IPS DF 4.7 (cell line): ENCODE measurements at regions not wholly inside any gene's neighbourhood (a gene's known extent, or its start where the extent isn't known, plus 50 kb on each side); places are given as distances from the start of the nearest gene placed in this dataset.
"Not testable (repeated sequence)": the region's sequence is repeated elsewhere in the genome, so short reads cannot be mapped to it uniquely, and the experiment has no call there.

Experiments used
- DNase-seq: peaks from one replicate; pipeline ENCODE4 v3.0.0-alpha.2; 2013; ENCODE audit warnings: low spot score; ENCODE audit errors: extremely low read depth

- no peak for DNase-seq
Measured at GRCh38 chr13:44783994-44784707, 205.1 kb downstream of the NUFIP1 start.

GRCh38 chr13:44780591-44781280 lies 204.6 kb upstream of the TSC22D1 start:
- no peak for DNase-seq

DNA sequence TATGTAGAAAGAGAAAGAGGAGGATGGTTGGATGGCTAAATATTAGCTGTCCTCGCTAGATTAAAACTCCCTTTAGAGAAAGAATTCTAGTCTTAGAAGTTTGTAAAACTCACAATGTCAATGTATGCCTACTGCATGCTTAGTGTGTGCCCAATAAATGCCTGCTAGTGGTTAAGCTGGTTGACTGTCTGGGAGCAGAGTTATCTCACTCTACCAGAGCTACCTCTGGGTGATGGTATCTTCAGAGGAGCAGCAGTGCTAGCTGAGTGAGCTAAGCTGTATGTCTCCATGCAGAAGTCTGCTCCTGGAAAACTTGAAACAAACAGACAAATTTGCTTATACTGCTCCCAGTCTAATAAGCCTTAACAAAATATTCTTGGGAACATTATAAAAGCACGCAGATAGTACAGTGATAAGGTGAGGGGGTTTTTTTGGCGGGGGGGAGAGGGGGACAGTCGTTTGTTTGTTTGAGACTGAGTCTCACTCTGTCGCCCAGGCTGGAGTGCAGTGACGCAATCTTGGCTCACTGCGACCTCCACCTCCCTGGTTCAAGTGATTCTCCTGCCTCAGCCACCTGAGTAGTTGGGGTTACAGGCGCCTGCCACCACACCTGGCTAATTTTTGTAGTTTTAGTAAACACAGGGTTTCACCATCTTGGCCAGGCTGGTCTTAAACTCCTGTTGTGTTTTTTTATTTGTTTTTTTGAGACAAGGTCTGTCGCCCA lies 202.8 kb upstream of the TSC22D1 start:
- no peak for DNase-seq

- DNase-seq, result not testable (repeated sequence)
Measured at GRCh38 chr13:44775290-44775689, 199.2 kb upstream of the TSC22D1 start.

- DNase-seq, result no peak
Measured at GRCh38 chr13:44770951-44771350, 194.8 kb upstream of the TSC22D1 start.

DNA sequence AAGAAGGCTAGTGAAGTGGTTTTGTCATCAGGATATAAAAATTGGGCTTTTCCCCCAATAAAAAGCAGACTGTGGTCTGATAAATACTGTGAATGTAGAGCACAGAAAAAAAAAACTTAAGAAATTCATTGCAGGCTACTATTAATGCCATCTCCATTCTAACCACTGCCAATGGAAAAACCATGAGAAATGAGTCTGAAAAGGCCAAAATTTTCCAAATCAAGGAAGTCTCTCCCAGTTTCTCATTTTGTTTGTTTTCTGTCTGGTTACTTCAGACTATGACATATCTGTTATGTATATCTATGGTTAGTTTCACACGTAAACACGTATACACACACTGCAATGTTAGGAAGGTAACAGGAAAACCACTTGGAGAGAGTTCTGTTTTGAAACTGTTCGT lies 193.6 kb upstream of the TSC22D1 start:
- DNase-seq, result no peak

- DNase-seq, result no peak
Measured at GRCh38 chr13:44768775-44769581, 192.8 kb upstream of the TSC22D1 start.

DNA sequence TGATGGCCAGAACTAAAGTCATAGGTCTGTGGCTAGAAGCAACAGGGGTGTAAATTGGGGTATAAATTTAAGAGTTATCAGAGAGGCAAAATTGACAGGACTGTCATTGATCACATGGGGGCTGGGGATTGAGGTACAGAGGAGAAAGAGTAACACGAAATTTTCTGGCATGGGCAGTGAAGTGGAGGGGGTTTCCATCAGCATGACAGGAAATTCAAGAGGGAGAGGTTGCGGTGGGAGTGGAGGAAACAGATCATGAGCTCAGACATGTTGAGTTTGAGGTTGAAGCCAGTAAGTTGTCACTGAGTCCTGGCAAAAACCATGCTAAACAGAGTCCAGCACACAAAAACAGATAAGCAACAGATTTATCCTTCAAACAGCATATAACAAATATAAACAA lies 192.1 kb upstream of the TSC22D1 start:
- no peak for DNase-seq

DNA sequence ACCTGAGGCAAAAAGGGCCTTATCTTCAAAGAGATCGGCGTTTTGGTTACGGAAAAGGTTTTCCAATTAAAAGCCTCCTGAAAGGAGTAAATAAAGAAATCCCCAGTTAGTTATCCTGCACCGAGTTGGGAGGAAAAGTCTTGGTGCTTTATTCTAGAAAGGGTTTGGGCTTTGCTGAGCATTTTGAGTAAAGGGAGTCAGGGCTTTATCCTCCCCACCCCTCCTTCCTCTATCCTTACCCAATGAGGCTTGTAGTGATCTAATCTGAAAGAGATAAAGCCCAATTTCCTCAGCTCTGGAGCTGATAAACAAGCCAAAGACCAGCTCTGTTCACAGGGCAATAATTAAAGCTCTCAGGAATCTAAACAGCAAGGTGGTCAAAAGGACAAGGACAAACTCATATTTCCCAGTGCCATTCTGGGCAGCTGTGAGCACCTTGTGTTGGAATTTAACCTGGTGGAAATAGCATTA lies 188.9 kb upstream of the TSC22D1 start:
- no peak for DNase-seq

DNA sequence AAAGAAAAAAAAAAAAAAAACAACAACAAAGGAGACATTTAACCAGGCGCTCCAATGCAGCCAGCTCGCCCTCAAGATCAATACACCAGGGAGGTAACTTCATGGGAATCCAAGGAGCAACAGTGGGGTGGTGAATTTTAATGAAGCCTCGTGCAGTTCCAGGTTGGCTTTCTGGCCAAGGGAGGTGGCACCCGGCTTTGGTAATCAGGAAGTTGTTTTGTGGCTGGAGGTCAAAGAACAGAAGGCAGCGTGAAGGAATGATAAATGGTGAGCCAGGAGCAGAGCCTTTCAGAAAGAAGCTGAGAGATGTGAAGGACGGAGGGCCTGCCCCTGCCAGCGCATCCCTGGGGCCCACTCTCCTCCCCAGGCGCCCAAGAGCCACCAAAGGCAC lies 188.2 kb upstream of the TSC22D1 start:
- DNase-seq, result no peak

GRCh38 chr13:44763615-44764301 lies 187.6 kb upstream of the TSC22D1 start:
- no peak for DNase-seq

- DNase-seq, result no peak
Measured at GRCh38 chr13:44762911-44763310, 186.8 kb upstream of the TSC22D1 start.

- no peak for DNase-seq
Measured at GRCh38 chr13:44760434-44760833, 184.3 kb upstream of the TSC22D1 start.

DNA sequence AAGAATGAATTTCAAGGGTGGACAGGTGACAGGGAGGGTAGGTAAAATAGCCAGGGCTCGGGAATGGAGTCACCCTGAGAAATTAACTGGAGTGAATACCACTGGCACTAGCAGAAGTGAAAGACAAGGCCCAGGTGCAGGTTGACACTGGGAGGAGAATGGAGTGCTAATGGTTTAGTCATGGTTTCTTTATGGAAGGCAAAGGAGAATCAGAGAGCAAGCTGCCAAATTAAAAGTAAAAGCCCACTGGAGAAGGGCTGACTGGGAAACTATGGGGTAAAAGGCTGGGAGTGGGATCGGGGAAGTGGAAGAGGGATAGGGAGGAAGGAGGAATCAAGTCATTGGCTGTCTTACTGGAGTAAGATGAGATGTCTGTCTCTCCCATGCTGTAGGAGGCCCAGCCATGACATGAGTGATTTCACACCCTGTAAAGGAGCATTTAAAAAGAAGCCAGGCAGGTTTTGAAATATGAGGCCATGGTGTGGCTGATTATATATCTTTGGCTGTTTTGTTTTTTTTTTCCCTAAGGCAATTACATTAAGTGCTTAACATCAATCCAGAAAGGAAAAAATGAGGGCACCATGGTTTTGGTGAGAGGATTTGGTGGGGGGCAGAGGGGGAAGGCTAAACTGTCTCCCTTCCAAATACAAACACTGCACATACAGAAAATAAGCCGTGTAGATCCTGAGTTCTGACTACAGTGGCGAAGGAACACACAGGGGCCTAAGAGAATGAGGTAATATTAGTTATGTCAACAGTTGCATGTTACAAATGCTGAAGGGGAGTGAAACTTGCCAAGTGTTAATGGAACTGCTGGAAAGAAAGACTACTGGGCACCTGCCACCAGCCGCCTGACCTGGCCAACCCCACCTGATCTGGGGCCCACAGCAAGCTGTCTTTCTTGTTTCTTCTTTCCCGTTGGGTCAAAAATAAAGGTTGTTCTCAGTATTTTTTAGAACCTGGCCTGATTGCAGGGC lies 183.5 kb upstream of the TSC22D1 start:
- DNase-seq, result no peak

DNA sequence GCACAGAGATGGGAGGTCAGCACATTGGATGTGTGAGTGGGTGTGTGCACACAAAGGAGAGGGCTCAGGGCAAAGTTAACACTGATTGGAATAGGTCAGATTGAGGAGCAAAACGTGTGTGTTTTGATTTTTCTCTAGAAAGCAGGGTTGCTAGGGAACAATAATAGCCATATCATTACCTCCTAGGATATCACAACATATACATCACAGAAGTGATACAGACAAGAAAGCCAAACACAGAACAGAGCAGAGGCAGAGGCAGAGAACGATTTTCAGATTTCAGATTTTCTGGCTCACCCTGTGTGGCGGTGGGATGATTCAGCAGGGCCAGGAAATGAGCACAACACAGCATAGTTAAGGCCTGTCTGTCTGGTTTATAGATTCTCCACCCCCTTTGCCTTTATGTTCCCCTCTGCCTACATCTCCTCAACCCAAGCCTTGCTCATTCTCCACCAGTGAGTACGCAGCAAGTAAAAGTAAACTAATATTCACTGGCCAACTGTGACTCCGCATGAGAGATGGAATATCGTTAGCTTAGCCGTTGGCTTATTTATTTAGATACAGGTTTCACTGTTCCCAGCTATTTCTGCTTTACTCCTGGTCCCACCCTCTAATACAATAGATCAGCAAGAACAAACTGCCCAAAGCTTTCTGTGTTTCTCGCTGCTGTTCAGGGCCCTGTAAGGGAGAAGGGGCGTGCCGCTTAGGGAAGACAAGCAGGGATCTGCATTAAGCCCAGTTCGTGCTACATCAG lies 182.7 kb upstream of the TSC22D1 start:
- DNase-seq, result no peak

DNA sequence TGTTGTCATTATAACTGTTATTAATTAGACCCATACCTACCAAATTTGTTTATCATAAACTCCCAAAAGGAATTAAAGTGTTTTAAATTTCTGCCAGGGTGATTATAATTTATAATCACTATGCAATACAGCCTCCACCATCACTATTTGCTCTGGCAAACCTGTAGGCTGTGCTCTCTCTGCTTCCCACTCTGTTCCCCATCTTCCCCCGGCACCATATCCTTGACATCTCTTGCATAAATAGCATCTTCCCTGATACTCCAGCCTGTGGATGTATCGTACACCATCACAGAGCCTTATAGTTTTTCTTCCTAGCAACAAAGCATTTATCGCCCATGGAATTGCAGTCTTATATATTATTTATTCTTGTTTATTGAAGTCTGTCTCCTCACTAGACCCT lies 181.5 kb upstream of the TSC22D1 start:
- no peak for DNase-seq

DNA sequence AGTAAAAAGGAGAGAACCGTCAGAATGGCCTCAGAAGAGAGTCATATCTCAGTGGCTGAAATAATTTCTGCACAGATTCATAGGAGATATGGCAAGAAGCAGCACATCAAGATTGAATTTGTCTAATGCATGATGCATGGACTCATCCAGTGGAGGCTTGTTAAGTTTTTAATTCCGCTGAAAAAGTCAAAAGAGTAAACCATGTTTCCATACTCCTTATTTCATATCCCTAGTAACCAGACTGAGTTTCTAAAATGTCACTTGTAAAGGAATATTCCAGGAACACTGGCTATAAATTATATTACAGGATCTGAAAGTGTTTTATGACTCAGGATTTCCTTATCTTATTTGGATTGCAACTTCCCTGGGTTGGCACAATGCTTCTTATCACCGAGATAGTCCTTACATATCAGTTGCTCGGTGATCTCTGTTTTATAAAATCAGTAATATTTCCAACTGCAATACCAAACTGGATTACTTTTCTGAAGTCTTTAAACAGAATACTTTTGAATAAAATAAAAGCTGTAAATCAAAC lies 180.2 kb upstream of the TSC22D1 start:
- DNase-seq, result no peak

DNA sequence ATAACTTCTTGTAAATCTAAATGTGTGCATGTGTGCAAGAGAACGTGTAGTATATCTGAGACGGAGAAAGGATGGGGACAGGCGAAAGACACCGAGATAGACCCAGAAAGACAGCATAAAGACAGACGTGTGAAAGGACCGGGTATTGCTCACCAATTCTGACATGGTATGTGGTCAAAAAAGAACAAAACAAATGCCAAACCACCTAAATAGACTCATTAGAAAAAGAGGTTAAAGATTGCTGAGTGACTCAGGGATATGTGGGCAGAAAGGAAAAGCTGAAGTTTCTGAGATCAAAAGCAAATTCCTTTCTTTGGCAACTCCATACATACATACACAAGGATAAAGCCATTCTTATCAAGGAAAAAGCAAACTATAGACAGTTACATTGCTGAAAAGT lies 179.7 kb upstream of the TSC22D1 start:
- no peak for DNase-seq

DNA sequence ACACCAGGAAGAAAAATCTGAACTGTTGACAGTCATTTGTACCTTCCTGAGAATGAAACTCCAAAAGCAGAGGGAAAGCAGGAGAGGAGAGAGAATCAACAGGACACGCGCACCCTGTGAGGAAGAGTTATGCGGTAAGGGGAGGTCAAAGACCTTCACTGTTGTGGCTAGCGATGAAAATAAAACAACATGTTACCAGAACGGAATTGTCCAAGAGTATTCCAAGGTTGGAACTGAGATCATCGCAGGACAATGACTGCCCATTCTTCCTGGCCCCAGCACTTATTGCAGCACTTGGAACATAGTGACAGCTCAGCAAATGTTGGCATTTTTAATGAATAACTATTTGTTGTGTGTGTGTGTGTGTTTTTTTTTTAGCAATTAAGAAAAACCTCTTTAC lies 176.0 kb upstream of the TSC22D1 start:
- DNase-seq, result no peak
